GM21723 (cell line): ENCODE measurements at regions not wholly inside any gene's neighbourhood (a gene's known extent, or its start where the extent isn't known, plus 50 kb on each side); places are given as distances from the start of the nearest gene placed in this dataset.

Source experiments
- ATAC-seq: cut with Tn5 transposase; IDR thresholded peaks from one replicate; pipeline ENCODE4 v1.9.1; 2021; ENCODE audit warnings: mild to moderate bottlenecking, moderate library complexity; ENCODE audit not compliant: unreplicated experiment

GRCh38 chr1:189644970-189645369 lies 832.7 kb downstream of the BRINP3 start:
- ATAC-seq: no peak

- no peak for ATAC-seq
Observed at GRCh38 chr1:189646066-189646465, 831.6 kb downstream of the BRINP3 start.

- no peak for ATAC-seq
Observed at GRCh38 chr1:189654906-189655305, 822.8 kb downstream of the BRINP3 start.

GRCh38 chr1:189656628-189657530 lies 820.8 kb downstream of the BRINP3 start:
- no peak for ATAC-seq

- ATAC-seq: no peak
Observed at GRCh38 chr1:189657715-189658114, 819.9 kb downstream of the BRINP3 start.

- ATAC-seq: no peak
Observed at GRCh38 chr1:189658381-189658780, 819.3 kb downstream of the BRINP3 start.

- no peak for ATAC-seq
Observed at GRCh38 chr1:189659731-189660130, 817.9 kb downstream of the BRINP3 start.

- ATAC-seq: no peak
Observed at GRCh38 chr1:189662190-189662589, 815.5 kb downstream of the BRINP3 start.

- ATAC-seq: no peak
Observed at GRCh38 chr1:189669846-189670245, 807.8 kb downstream of the BRINP3 start.

GRCh38 chr1:189673217-189673616 lies 804.4 kb downstream of the BRINP3 start:
- no peak for ATAC-seq

GRCh38 chr1:189675712-189676244 lies 801.9 kb downstream of the BRINP3 start:
- ATAC-seq: no peak

- no peak for ATAC-seq
Observed at GRCh38 chr1:189678779-189679178, 798.9 kb downstream of the BRINP3 start.

GRCh38 chr1:189681252-189681919 lies 796.3 kb downstream of the BRINP3 start:
- no peak for ATAC-seq

GRCh38 chr1:189682591-189682990 lies 795.1 kb downstream of the BRINP3 start:
- no peak for ATAC-seq

- no peak for ATAC-seq
Observed at GRCh38 chr1:189686288-189686687, 791.4 kb downstream of the BRINP3 start.

GRCh38 chr1:189693140-189693539 lies 784.5 kb downstream of the BRINP3 start:
- no peak for ATAC-seq

- ATAC-seq: no peak
Observed at GRCh38 chr1:189696297-189696696, 781.4 kb downstream of the BRINP3 start.

GRCh38 chr1:189697113-189697512 lies 780.6 kb downstream of the BRINP3 start:
- ATAC-seq: no peak

- ATAC-seq: no peak
Observed at GRCh38 chr1:189701606-189702005, 776.1 kb downstream of the BRINP3 start.

- ATAC-seq: no peak
Observed at GRCh38 chr1:189706594-189706993, 771.1 kb downstream of the BRINP3 start.

- no peak for ATAC-seq
Observed at GRCh38 chr1:189708674-189709073, 769.0 kb downstream of the BRINP3 start.
